ENCODE measurements at regions not wholly inside any gene's neighbourhood (a gene's known extent, or its start where the extent isn't known, plus 50 kb on each side); places are given as distances from the start of the nearest gene placed in this dataset.

DNA sequence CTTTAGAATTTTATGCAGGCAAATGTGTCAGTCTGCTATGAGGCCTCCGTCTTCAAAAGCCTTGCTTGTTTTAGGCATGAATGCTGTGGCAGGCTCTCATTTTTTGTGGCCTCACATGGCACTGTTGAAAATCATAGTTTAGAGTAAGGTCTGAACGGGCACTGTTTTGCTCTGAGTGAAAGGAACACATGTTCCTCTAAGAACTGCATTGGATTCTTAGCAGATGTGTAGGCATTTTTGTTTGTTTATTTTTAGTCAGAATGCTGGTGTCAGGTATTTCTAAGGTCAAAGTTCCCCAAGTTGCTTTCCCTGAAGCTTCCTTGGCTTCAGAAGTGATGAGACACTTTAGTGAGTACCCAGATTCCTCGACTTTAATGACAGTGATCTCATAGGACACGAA lies 173.7 kb downstream of the HS3ST3B1 start:
- Histone ChIP-seq H4K20me1 (ENCODE audit: insufficient read depth) (no peaks in the 10 kb centered on the region), H3K9me2 (ENCODE audit: insufficient read depth) (no peaks in the 10 kb centered on the region), H3K27me3 (ENCODE audit: insufficient read depth, low read length) (no peaks in the 10 kb centered on the region), H3K9ac (ENCODE audit: low read length) (no peak overlapping the region), H3K79me2 (ENCODE audit: insufficient read depth, low read length) (no peaks in the 10 kb centered on the region), H3K4me2 (ENCODE audit: low read length) (no peak overlapping the region), H3K4me1 (ENCODE audit: control insufficient read depth in 1 of 2, insufficient read depth in 2 of 2, low read length in 2 of 2) (no peaks in the 10 kb centered on the region), H2AFZ (ENCODE audit: low read depth, low read length, poor library complexity, severe bottlenecking) (no peak overlapping the region), H3K27ac (ENCODE audit: low read depth, low read length) (no peak overlapping the region), H3K9me3 (ENCODE audit: control insufficient read depth in 1 of 2, insufficient read depth in 1 of 2, low read depth in 1 of 2, low read length in 2 of 2) (no peaks in the 10 kb centered on the region), H3K36me3 (ENCODE audit: control insufficient read depth in 1 of 2, insufficient read depth in 2 of 2, low read length in 2 of 2) (no peaks in the 10 kb centered on the region), H3K4me3 (replicated peaks in 1 of 2; ENCODE audit: low read depth in 1 of 2, low read length in 2 of 2) (no peak overlapping the region)
- TF ChIP-seq YY1 (IDR thresholded peaks at IDR 0.05; ENCODE audit: extremely low read depth, insufficient replicate concordance, low read depth, low read length) (no peak), ZBTB33 (IDR thresholded peaks at IDR 0.05; ENCODE audit: extremely low read depth, insufficient replicate concordance, low read length) (no peak), POLR2AphosphoS5 (IDR thresholded peaks at IDR 0.05; ENCODE audit: low read depth, low read length) (no peak), CEBPB (IDR thresholded peaks at IDR 0.05; ENCODE audit: low read depth) (no peak), CTCF (IDR thresholded peaks at IDR 0.05 in 2 of 3, conservative IDR thresholded peaks at IDR 0.05 in 1 of 3; ENCODE audit: borderline replicate concordance in 1 of 3, insufficient read depth in 1 of 3, low read depth in 2 of 3, low read length in 2 of 3) (no peak), SRF (IDR thresholded peaks at IDR 0.05; ENCODE audit: low read depth) (no peak), FOSL1 (IDR thresholded peaks at IDR 0.05; ENCODE audit: low read depth) (no peak), SP1 (IDR thresholded peaks at IDR 0.05; ENCODE audit: low read depth) (no peak), TCF7L2 (IDR thresholded peaks at IDR 0.05; ENCODE audit: borderline replicate concordance, extremely low read depth, insufficient read depth, insufficient read length) (no peak), EZH2phosphoT487 (IDR thresholded peaks at IDR 0.05; ENCODE audit: borderline replicate concordance) (no peak), ELF1 (IDR thresholded peaks at IDR 0.05; ENCODE audit: borderline replicate concordance, low read depth) (no peak), POLR2A (IDR thresholded peaks at IDR 0.05; ENCODE audit: borderline replicate concordance, extremely low read depth, insufficient read depth, insufficient read length) (no peak), RAD21 (IDR thresholded peaks at IDR 0.05; ENCODE audit: low read depth) (no peak), CBX3 (IDR thresholded peaks at IDR 0.05; ENCODE audit: low read depth) (no peak), EZH2 (IDR thresholded peaks at IDR 0.05) (no peak)
- TF ChIP-seq, protein P1, sequence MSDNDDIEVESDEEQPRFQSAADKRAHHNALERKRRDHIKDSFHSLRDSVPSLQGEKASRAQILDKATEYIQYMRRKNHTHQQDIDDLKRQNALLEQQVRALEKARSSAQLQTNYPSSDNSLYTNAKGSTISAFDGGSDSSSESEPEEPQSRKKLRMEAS (IDR thresholded peaks at IDR 0.05): no peak
- TF ChIP-seq, protein P2, sequence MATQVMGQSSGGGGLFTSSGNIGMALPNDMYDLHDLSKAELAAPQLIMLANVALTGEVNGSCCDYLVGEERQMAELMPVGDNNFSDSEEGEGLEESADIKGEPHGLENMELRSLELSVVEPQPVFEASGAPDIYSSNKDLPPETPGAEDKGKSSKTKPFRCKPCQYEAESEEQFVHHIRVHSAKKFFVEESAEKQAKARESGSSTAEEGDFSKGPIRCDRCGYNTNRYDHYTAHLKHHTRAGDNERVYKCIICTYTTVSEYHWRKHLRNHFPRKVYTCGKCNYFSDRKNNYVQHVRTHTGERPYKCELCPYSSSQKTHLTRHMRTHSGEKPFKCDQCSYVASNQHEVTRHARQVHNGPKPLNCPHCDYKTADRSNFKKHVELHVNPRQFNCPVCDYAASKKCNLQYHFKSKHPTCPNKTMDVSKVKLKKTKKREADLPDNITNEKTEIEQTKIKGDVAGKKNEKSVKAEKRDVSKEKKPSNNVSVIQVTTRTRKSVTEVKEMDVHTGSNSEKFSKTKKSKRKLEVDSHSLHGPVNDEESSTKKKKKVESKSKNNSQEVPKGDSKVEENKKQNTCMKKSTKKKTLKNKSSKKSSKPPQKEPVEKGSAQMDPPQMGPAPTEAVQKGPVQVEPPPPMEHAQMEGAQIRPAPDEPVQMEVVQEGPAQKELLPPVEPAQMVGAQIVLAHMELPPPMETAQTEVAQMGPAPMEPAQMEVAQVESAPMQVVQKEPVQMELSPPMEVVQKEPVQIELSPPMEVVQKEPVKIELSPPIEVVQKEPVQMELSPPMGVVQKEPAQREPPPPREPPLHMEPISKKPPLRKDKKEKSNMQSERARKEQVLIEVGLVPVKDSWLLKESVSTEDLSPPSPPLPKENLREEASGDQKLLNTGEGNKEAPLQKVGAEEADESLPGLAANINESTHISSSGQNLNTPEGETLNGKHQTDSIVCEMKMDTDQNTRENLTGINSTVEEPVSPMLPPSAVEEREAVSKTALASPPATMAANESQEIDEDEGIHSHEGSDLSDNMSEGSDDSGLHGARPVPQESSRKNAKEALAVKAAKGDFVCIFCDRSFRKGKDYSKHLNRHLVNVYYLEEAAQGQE (IDR thresholded peaks at IDR 0.05; ENCODE audit: low read depth): no peak
- TF ChIP-seq, protein P3, sequence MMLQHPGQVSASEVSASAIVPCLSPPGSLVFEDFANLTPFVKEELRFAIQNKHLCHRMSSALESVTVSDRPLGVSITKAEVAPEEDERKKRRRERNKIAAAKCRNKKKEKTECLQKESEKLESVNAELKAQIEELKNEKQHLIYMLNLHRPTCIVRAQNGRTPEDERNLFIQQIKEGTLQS (IDR thresholded peaks at IDR 0.05): no peak
- no peak for DNase-seq (ENCODE audit: low read depth, low spot score)
- no peak for ATAC-seq
- CTCF ChIA-PET: no interaction called here
- intact Hi-C loops (cut with micrococcal nuclease): no loop called here
- POLR2A ChIA-PET: no interaction called here
- RAD21 ChIA-PET (ENCODE audit: low non-redundant PET in 1 of 2, low total read pairs in 2 of 2, uncharacterized antibody in 2 of 2, unreplicated experiment in 2 of 2): no interaction called here
- BruUV-seq (replicated peaks): no TSS peak
